ENCODE measurements at regions not wholly inside any gene's neighbourhood (a gene's known extent, or its start where the extent isn't known, plus 50 kb on each side); places are given as distances from the start of the nearest gene placed in this dataset.
"Not testable (repeated sequence)": the region's sequence is repeated elsewhere in the genome, so short reads cannot be mapped to it uniquely, and the experiment has no call there.

DNA sequence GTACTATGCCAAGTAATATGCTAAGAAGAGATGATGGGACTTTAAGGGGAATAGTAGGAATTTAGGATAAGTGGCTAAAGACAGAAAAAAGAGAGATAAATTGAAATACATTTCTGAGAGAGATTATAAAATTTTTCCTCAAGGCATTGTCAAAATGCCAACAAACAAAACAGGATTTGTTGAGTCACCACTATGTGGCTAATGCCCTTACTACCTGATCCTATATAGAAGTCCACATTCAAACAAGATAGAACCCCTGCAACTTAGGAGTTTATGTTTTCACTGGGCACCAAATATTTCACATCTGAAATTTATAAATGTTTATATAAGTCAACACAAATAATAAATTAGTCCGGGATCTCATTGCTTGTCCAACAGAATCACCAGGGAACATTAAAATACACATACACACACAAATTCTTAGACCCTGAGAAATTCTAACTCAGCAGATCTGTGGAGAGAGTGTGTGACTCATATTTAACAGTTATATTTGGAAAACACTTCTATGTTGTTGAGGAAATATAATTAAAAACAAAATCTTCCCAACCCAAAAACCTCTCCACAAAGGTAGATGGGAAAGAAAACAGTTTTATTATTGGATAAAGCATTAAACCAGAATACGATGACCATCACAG is 154.3 kb downstream of the PPP1R3A start:
- Histone ChIP-seq H3K27ac (ENCODE audit: low read depth, low read length) (no peak overlapping the region), H3K4me3 (ENCODE audit: low read length) (no peak overlapping the region), H3K9me3 (ENCODE audit: control insufficient read depth in 2 of 3, low read length in 3 of 3) (no peaks in the 10 kb centered on the region), H3K36me3 (ENCODE audit: control insufficient read depth in 2 of 3, insufficient read depth in 3 of 3, low read length in 3 of 3) (no peaks in the 10 kb centered on the region), H3K27me3 (ENCODE audit: control insufficient read depth in 2 of 2, insufficient read depth in 2 of 2, low read length in 2 of 2) (no peaks in the 10 kb centered on the region), H3K4me1 (ENCODE audit: control insufficient read depth in 2 of 2, insufficient read depth in 2 of 2, low read length in 2 of 2) (no peaks in the 10 kb centered on the region)
- Mint-ChIP-seq H3K36me3 (no peaks in the 10 kb centered on the region), H3K27me3 (no peaks in the 10 kb centered on the region), H3K4me3 (no peak overlapping the region), H3K27ac (no peak overlapping the region), H3K4me1 (no peaks in the 10 kb centered on the region), H3K9me3 (peaks cover 0 to 4% (median 0%) of the 10 kb centered on the region in 11 donors)
- ATAC-seq = no peak
- POLR2A ChIA-PET = no interaction called here
- DNase-seq = no peak
- CTCF ChIA-PET = no interaction called here
- intact Hi-C loops (cut with micrococcal nuclease) = no loop called here

DNA sequence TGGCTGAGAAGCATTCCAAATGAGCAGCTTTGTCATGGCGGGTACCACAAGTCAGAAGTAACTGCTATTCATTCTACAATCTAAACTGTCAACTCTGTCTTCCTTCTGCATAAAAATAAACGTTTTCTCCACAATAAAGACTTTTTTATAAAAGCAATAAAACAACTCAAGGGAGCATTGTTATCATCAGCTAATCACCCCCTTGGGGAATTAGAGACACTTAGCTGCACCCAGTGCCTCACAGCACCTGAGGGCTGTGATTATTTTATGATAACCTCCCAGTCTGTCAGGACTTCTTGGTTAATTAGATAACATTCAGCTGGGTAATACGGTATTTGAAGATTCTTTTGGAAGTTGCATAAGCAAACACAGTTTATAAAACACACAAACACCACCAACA is 155.6 kb downstream of the PPP1R3A start:
- no peaks in the 10 kb centered on the region for H3K36me3 Mint-ChIP-seq
- Histone ChIP-seq H3K27me3 (ENCODE audit: control insufficient read depth in 2 of 2, insufficient read depth in 2 of 2, low read length in 2 of 2) (no peaks in the 10 kb centered on the region), H3K4me1 (ENCODE audit: control insufficient read depth in 2 of 2, insufficient read depth in 2 of 2, low read length in 2 of 2) (no peaks in the 10 kb centered on the region), H3K4me3 (ENCODE audit: low read length) (no peak overlapping the region), H3K9me3 (ENCODE audit: control insufficient read depth in 2 of 3, low read length in 3 of 3) (no peaks in the 10 kb centered on the region), H3K27ac (ENCODE audit: low read depth, low read length) (no peak overlapping the region), H3K36me3 (ENCODE audit: control insufficient read depth in 2 of 3, insufficient read depth in 3 of 3, low read length in 3 of 3) (no peaks in the 10 kb centered on the region)
- ATAC-seq (no peak), DNase-seq (no peak)
- no peak overlapping the region for H3K4me3 Mint-ChIP-seq
- POLR2A ChIA-PET = no interaction called here
- H3K27me3 Mint-ChIP-seq = no peaks in the 10 kb centered on the region
- peaks cover 0 to 4% (median 0%) of the 10 kb centered on the region in 11 donors for H3K9me3 Mint-ChIP-seq
- no peak overlapping the region for H3K27ac Mint-ChIP-seq
- no peaks in the 10 kb centered on the region for H3K4me1 Mint-ChIP-seq
- CTCF ChIA-PET = no interaction called here
- intact Hi-C loops (cut with micrococcal nuclease) = no loop called here

DNA sequence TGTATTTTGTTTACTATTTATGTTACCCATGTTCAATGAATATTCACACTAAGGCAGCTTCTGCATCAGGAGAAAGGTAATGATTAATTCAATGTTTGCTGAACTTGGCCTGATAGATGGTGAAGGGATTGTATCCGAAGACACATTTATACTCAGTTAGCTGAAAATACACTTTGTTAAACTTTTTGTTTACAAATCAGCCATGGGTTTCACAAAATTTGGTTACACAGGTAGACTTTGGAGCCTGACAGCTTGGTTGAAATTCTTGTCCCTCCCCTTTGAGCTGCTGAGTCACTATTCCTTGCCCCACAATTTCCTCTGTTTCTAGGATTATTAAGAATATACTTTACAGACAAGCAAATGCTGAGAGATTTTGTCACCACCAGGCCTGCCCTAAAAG is 162.6 kb downstream of the PPP1R3A start:
- Mint-ChIP-seq H3K36me3 (no peaks in the 10 kb centered on the region), H3K27ac (no peak overlapping the region), H3K4me3 (no peak overlapping the region), H3K4me1 (no peaks in the 10 kb centered on the region), H3K27me3 (no peaks in the 10 kb centered on the region), H3K9me3 (peaks cover 0 to 9% (median 0%) of the 10 kb centered on the region in 11 donors)
- Histone ChIP-seq H3K27me3 (ENCODE audit: control insufficient read depth in 2 of 2, insufficient read depth in 2 of 2, low read length in 2 of 2) (no peaks in the 10 kb centered on the region), H3K4me1 (ENCODE audit: control insufficient read depth in 2 of 2, insufficient read depth in 2 of 2, low read length in 2 of 2) (no peaks in the 10 kb centered on the region), H3K36me3 (ENCODE audit: control insufficient read depth in 2 of 3, insufficient read depth in 3 of 3, low read length in 3 of 3) (no peaks in the 10 kb centered on the region), H3K27ac (ENCODE audit: low read depth, low read length) (no peak overlapping the region), H3K9me3 (ENCODE audit: control insufficient read depth in 2 of 3, low read length in 3 of 3) (no peaks in the 10 kb centered on the region), H3K4me3 (ENCODE audit: low read length) (no peak overlapping the region)
- ChIA-PET CTCF (no interaction called here), POLR2A (no interaction called here)
- ATAC-seq = no peak
- intact Hi-C loops (cut with micrococcal nuclease) = no loop called here
- DNase-seq = no peak

DNA sequence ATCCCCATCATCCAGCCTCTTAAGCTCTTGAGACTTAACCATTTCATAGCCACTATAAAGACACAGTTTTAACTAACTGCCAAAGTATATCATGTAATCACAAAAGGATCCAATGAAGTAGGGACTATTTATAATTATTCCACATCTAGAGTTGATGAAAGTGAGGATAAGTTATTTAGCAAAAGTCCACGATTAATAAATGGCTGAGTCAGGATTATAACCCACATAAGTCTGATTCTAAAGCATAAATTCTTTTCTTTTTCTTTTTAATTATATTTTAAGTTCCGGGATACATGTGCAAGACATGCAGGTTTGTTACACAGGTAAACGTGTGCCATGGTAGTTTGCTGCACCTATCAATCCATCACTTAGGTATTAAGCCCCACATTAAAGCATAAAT is 166.1 kb downstream of the PPP1R3A start:
- no peak overlapping the region for H3K27ac Mint-ChIP-seq
- ChIA-PET POLR2A (no interaction called here), CTCF (no interaction called here)
- H3K9me3 Mint-ChIP-seq = peaks cover 0 to 9% (median 3%) of the 10 kb centered on the region in 11 donors
- Histone ChIP-seq H3K4me1 (ENCODE audit: control insufficient read depth in 2 of 2, insufficient read depth in 2 of 2, low read length in 2 of 2) (no peaks in the 10 kb centered on the region), H3K9me3 (ENCODE audit: control insufficient read depth in 2 of 3, low read length in 3 of 3) (no peaks in the 10 kb centered on the region), H3K36me3 (ENCODE audit: control insufficient read depth in 2 of 3, insufficient read depth in 3 of 3, low read length in 3 of 3) (no peaks in the 10 kb centered on the region), H3K27me3 (ENCODE audit: control insufficient read depth in 2 of 2, insufficient read depth in 2 of 2, low read length in 2 of 2) (no peaks in the 10 kb centered on the region), H3K27ac (ENCODE audit: low read depth, low read length) (no peak overlapping the region), H3K4me3 (ENCODE audit: low read length) (no peak overlapping the region)
- H3K27me3 Mint-ChIP-seq = no peaks in the 10 kb centered on the region
- DNase-seq (no peak), ATAC-seq (no peak)
- intact Hi-C loops (cut with micrococcal nuclease) = no loop called here
- no peaks in the 10 kb centered on the region for H3K36me3 Mint-ChIP-seq
- no peaks in the 10 kb centered on the region for H3K4me1 Mint-ChIP-seq
- no peak overlapping the region for H3K4me3 Mint-ChIP-seq

DNA sequence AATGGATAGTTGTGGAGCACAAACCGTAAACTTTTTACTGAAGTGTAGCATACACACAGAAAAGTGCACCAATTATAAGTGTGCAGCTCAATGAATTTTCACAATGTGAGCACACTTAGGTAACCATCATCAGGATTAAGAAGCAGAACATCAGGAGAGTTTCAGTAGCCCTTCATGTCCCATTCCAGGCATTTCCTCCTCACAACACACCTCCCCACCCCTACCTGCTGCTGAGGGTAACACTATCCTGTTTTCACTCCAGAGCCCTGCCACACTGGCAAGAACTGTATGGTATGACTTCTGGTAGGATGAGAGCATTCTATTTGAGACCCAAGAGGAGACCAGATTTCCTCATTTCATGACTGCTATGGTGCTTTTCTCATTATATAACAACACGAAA is 166.5 kb downstream of the PPP1R3A start:
- peaks cover 0 to 9% (median 2%) of the 10 kb centered on the region in 11 donors for H3K9me3 Mint-ChIP-seq
- Histone ChIP-seq H3K36me3 (ENCODE audit: control insufficient read depth in 2 of 3, insufficient read depth in 3 of 3, low read length in 3 of 3) (no peaks in the 10 kb centered on the region), H3K9me3 (ENCODE audit: control insufficient read depth in 2 of 3, low read length in 3 of 3) (no peaks in the 10 kb centered on the region), H3K27ac (ENCODE audit: low read depth, low read length) (no peak overlapping the region), H3K4me1 (ENCODE audit: control insufficient read depth in 2 of 2, insufficient read depth in 2 of 2, low read length in 2 of 2) (no peaks in the 10 kb centered on the region), H3K27me3 (ENCODE audit: control insufficient read depth in 2 of 2, insufficient read depth in 2 of 2, low read length in 2 of 2) (no peaks in the 10 kb centered on the region), H3K4me3 (ENCODE audit: low read length) (no peak overlapping the region)
- no peaks in the 10 kb centered on the region for H3K27me3 Mint-ChIP-seq
- DNase-seq (no peak), ATAC-seq (no peak)
- intact Hi-C loops (cut with micrococcal nuclease) = no loop called here
- no peaks in the 10 kb centered on the region for H3K4me1 Mint-ChIP-seq
- H3K4me3 Mint-ChIP-seq = no peak overlapping the region
- CTCF ChIA-PET = no interaction called here
- no peaks in the 10 kb centered on the region for H3K36me3 Mint-ChIP-seq
- H3K27ac Mint-ChIP-seq = no peak overlapping the region
- POLR2A ChIA-PET = no interaction called here

DNA sequence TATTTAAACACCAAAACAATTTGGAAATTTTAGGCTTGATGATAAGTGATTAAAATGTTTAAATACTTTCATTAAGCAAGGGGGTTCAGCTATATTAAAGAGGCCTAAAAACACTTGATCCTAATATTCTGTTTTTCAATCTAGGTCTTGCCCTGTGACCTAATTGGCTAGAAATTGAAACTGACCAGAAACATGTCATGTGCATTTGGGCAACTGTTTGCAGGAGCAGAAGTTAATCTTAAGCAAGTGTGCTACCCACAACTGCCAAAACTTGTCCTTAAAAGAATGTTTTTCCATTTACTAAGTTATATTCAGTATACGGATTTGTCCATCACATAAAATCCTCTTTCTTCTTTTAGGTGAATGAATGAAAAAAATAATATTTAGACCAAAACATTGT is 167.3 kb downstream of the PPP1R3A start:
- no peak for ATAC-seq
- Mint-ChIP-seq H3K36me3 (no peaks in the 10 kb centered on the region), H3K27ac (no peak overlapping the region), H3K27me3 (no peaks in the 10 kb centered on the region), H3K4me1 (no peaks in the 10 kb centered on the region), H3K9me3 (peaks cover 0 to 9% (median 0%) of the 10 kb centered on the region in 11 donors), H3K4me3 (no peak overlapping the region)
- Histone ChIP-seq H3K36me3 (ENCODE audit: control insufficient read depth in 2 of 3, insufficient read depth in 3 of 3, low read length in 3 of 3) (no peaks in the 10 kb centered on the region), H3K4me1 (ENCODE audit: control insufficient read depth in 2 of 2, insufficient read depth in 2 of 2, low read length in 2 of 2) (no peaks in the 10 kb centered on the region), H3K4me3 (ENCODE audit: low read length) (no peak overlapping the region), H3K27me3 (ENCODE audit: control insufficient read depth in 2 of 2, insufficient read depth in 2 of 2, low read length in 2 of 2) (no peaks in the 10 kb centered on the region), H3K27ac (ENCODE audit: low read depth, low read length) (no peak overlapping the region), H3K9me3 (ENCODE audit: control insufficient read depth in 2 of 3, low read length in 3 of 3) (no peaks in the 10 kb centered on the region)
- DNase-seq = no peak
- intact Hi-C loops (cut with micrococcal nuclease) = no loop called here
- ChIA-PET POLR2A (no interaction called here), CTCF (no interaction called here)

GRCh38 chr7:113748385-113748784 is 170.4 kb downstream of the PPP1R3A start:
- H3K9me3 ChIP-seq (ENCODE audit: control insufficient read depth in 2 of 3, low read length in 3 of 3); intact Hi-C loops (cut with micrococcal nuclease); H3K4me1 Mint-ChIP-seq; H3K27ac ChIP-seq (ENCODE audit: low read depth, low read length); H3K36me3 Mint-ChIP-seq; H3K4me1 ChIP-seq (ENCODE audit: control insufficient read depth in 2 of 2, insufficient read depth in 2 of 2, low read length in 2 of 2); H3K9me3 Mint-ChIP-seq; ATAC-seq; H3K27ac Mint-ChIP-seq; H3K27me3 Mint-ChIP-seq; CTCF ChIA-PET; H3K4me3 ChIP-seq (ENCODE audit: low read length); DNase-seq; H3K36me3 ChIP-seq (ENCODE audit: control insufficient read depth in 2 of 3, insufficient read depth in 3 of 3, low read length in 3 of 3); POLR2A ChIA-PET; H3K27me3 ChIP-seq (ENCODE audit: control insufficient read depth in 2 of 2, insufficient read depth in 2 of 2, low read length in 2 of 2); H3K4me3 Mint-ChIP-seq: not testable (repeated sequence)

Data from naive thymus-derived CD4-positive, alpha-beta T cell (primary cell).